ENCODE measurements at regions not wholly inside any gene's neighbourhood (a gene's known extent, or its start where the extent isn't known, plus 50 kb on each side); places are given as distances from the start of the nearest gene placed in this dataset.

DNA sequence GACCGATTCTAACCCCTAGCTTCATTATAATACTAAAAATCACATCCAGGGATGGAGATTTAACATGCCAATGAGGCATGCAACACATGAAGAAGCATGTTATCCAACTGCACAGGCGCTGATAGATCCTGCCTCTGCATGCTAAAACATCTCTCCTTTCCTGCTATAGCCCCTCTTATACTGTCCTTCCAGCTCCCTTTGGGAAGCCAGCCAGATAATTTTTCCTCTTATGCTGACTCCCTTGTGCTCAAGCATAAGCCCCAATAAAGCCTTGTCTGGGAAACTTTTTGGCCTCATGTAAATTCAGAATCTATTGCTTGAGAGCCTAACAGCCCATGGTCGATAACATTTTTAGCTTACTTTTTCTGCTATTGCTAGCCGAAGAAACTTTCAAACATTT lies 404.3 kb downstream of the EPM2A start:
- Histone ChIP-seq H3K79me2 (ENCODE audit: insufficient read depth, low read length) (no peaks in the 10 kb centered on the region), H3K27me3 (ENCODE audit: insufficient read depth, low read length) (no peaks in the 10 kb centered on the region), H3K36me3 (ENCODE audit: insufficient read depth, low read length) (no peaks in the 10 kb centered on the region), H3K9me3 (ENCODE audit: low read length) (no peaks in the 10 kb centered on the region), H3K27ac (ENCODE audit: low read depth, low read length, poor library complexity, severe bottlenecking) (no peak overlapping the region), H3K4me2 (ENCODE audit: low read length) (no peak overlapping the region), H3K9ac (ENCODE audit: low read length) (no peak overlapping the region), H4K20me1 (ENCODE audit: insufficient read depth, low read length) (no peaks in the 10 kb centered on the region), H3K4me1 (ENCODE audit: insufficient read depth, low read length, severe bottlenecking) (no peaks in the 10 kb centered on the region), H2AFZ (ENCODE audit: low read length) (no peak overlapping the region), H3K9me2 (ENCODE audit: low read depth, low read length) (no peaks in the 10 kb centered on the region), H3K4me3 (ENCODE audit: low read depth, low read length, poor library complexity, severe bottlenecking) (no peak overlapping the region), H3F3A (ENCODE audit: insufficient read depth, low read length) (no peaks in the 10 kb centered on the region)
- no peak for TF ChIP-seq EZH2 (IDR thresholded peaks at IDR 0.05; ENCODE audit: borderline replicate concordance, low read length)
- TF ChIP-seq, protein P1, sequence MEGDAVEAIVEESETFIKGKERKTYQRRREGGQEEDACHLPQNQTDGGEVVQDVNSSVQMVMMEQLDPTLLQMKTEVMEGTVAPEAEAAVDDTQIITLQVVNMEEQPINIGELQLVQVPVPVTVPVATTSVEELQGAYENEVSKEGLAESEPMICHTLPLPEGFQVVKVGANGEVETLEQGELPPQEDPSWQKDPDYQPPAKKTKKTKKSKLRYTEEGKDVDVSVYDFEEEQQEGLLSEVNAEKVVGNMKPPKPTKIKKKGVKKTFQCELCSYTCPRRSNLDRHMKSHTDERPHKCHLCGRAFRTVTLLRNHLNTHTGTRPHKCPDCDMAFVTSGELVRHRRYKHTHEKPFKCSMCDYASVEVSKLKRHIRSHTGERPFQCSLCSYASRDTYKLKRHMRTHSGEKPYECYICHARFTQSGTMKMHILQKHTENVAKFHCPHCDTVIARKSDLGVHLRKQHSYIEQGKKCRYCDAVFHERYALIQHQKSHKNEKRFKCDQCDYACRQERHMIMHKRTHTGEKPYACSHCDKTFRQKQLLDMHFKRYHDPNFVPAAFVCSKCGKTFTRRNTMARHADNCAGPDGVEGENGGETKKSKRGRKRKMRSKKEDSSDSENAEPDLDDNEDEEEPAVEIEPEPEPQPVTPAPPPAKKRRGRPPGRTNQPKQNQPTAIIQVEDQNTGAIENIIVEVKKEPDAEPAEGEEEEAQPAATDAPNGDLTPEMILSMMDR (IDR thresholded peaks at IDR 0.05; ENCODE audit: low read length), result no peak

DNA sequence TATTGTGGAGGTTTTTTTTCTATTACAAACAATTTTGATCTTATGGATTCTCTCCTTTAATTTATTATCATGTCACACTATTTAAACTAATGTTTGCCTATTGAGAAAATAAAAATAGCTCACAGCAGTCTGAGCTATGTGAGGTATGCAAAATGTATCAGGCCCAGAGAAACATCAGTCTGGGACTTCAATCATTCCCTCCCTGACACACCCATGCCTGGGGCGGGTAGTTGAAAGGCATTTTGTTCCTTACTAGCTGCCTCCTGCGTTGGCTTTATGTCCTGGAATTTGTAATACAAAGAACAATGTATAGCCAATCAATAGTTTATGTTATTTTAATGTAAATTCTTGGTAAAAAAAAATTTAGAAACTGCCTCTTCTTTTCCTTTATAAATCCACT lies 403.3 kb downstream of the EPM2A start:
- Histone ChIP-seq H3K9me2 (ENCODE audit: low read depth, low read length) (no peaks in the 10 kb centered on the region), H3K9ac (ENCODE audit: low read length) (no peak overlapping the region), H3K79me2 (ENCODE audit: insufficient read depth, low read length) (no peaks in the 10 kb centered on the region), H3K27ac (ENCODE audit: low read depth, low read length, poor library complexity, severe bottlenecking) (no peak overlapping the region), H3K9me3 (ENCODE audit: low read length) (no peaks in the 10 kb centered on the region), H3K36me3 (ENCODE audit: insufficient read depth, low read length) (no peaks in the 10 kb centered on the region), H3K4me3 (ENCODE audit: low read depth, low read length, poor library complexity, severe bottlenecking) (no peak overlapping the region), H4K20me1 (ENCODE audit: insufficient read depth, low read length) (no peaks in the 10 kb centered on the region), H3K4me2 (ENCODE audit: low read length) (no peak overlapping the region), H3K4me1 (ENCODE audit: insufficient read depth, low read length, severe bottlenecking) (no peaks in the 10 kb centered on the region), H3K27me3 (ENCODE audit: insufficient read depth, low read length) (no peaks in the 10 kb centered on the region), H2AFZ (ENCODE audit: low read length) (no peak overlapping the region), H3F3A (ENCODE audit: insufficient read depth, low read length) (no peaks in the 10 kb centered on the region)
- TF ChIP-seq, protein P1 (IDR thresholded peaks at IDR 0.05; ENCODE audit: low read length), result no peak
- TF ChIP-seq EZH2 (IDR thresholded peaks at IDR 0.05; ENCODE audit: borderline replicate concordance, low read length), result no peak

DNA sequence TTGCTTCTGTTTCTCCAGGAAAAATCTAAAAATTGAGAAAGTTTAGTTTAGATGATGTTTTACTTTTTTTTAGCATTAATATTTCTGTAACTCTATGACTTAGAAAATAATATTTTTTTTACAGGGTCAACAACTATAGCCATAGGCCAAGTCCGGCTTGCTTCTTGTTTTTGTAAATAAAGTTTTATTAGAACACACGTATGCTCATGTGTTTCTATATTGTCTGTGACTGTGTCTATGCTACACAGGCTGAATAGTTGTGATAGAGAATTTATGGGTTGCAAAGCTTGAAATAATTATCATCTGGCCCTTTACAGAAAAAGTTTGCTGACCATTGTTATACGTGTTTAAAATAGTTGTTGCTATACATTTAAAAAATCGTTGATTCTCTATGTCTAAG lies 399.2 kb downstream of the EPM2A start:
- H4K20me1 ChIP-seq (ENCODE audit: insufficient read depth, low read length), result no peaks in the 10 kb centered on the region
- no peak overlapping the region for H3K4me2 ChIP-seq (ENCODE audit: low read length)
- no peaks in the 10 kb centered on the region for H3F3A ChIP-seq (ENCODE audit: insufficient read depth, low read length)
- H3K9ac ChIP-seq (ENCODE audit: low read length), result no peak overlapping the region
- no peak overlapping the region for H2AFZ ChIP-seq (ENCODE audit: low read length)
- TF ChIP-seq, protein P1 (IDR thresholded peaks at IDR 0.05; ENCODE audit: low read length), result no peak
- TF ChIP-seq EZH2 (IDR thresholded peaks at IDR 0.05; ENCODE audit: borderline replicate concordance, low read length), result no peak
- no peak overlapping the region for H3K27ac ChIP-seq (ENCODE audit: low read depth, low read length, poor library complexity, severe bottlenecking)
- H3K4me1 ChIP-seq (ENCODE audit: insufficient read depth, low read length, severe bottlenecking), result no peaks in the 10 kb centered on the region
- no peaks in the 10 kb centered on the region for H3K36me3 ChIP-seq (ENCODE audit: insufficient read depth, low read length)
- no peak overlapping the region for H3K4me3 ChIP-seq (ENCODE audit: low read depth, low read length, poor library complexity, severe bottlenecking)
- no peaks in the 10 kb centered on the region for H3K9me2 ChIP-seq (ENCODE audit: low read depth, low read length)
- H3K79me2 ChIP-seq (ENCODE audit: insufficient read depth, low read length), result no peaks in the 10 kb centered on the region
- no peaks in the 10 kb centered on the region for H3K27me3 ChIP-seq (ENCODE audit: insufficient read depth, low read length)
- no peaks in the 10 kb centered on the region for H3K9me3 ChIP-seq (ENCODE audit: low read length)

Measured in OCI-LY1 (cell line).